GM12891 (cell line): ENCODE measurements at regions not wholly inside any gene's neighbourhood (a gene's known extent, or its start where the extent isn't known, plus 50 kb on each side); places are given as distances from the start of the nearest gene placed in this dataset.

Experiments
- POLR2A ChIP-seq: IDR thresholded peaks from 2 replicates; pipeline ENCODE4 v1.6.1; 2011; ENCODE audit warnings: low read depth, low read length, control low read depth
- POLR2AphosphoS5 ChIP-seq: IDR thresholded peaks from 2 replicates; pipeline ENCODE4 v1.6.1; 2011; ENCODE audit warnings: low read depth, low read length, control low read depth
- POU2F2 ChIP-seq: IDR thresholded peaks from 2 replicates; pipeline ENCODE4 v1.6.1; 2011; ENCODE audit warnings: low read depth, mild to moderate bottlenecking, control low read depth, low read length, moderate library complexity
- SPI1 ChIP-seq: IDR thresholded peaks from 2 replicates; pipeline ENCODE4 v1.6.1; 2011; ENCODE audit warnings: low read depth, low read length, control low read depth
- TAF1 ChIP-seq: IDR thresholded peaks from 2 replicates; pipeline ENCODE4 v1.6.1; 2011; ENCODE audit warnings: low read depth, low read length, control low read depth

GRCh38 chr3:38916706-38917105, 100.7 kb upstream of the SCN10A start:
- TF ChIP-seq POLR2A (no peak), POLR2AphosphoS5 (no peak), TAF1 (no peak), POU2F2 (no peak), SPI1 (no peak)
